Activated CD8-positive, alpha-beta T cell treated with anti-CD3 and anti-CD28 coated beads for 36 hours (primary cell): ENCODE measurements at regions not wholly inside any gene's neighbourhood (a gene's known extent, or its start where the extent isn't known, plus 50 kb on each side); places are given as distances from the start of the nearest gene placed in this dataset.
"Not testable (repeated sequence)": the region's sequence is repeated elsewhere in the genome, so short reads cannot be mapped to it uniquely, and the experiment has no call there.

Experiments
- ATAC-seq: fragments of 200-7000 bp; cut with Tn5 transposase; one replicate; pipeline ENCODE4 v1.10.0; 2021; ENCODE audit warnings: mild to moderate bottlenecking, moderate library complexity
- CTCF ChIA-PET: fragments of 350-600 bp; sonication (Branson Sonifier 250); formaldehyde crosslinking; loops from one replicate; lab custom pipeline; 2021; ENCODE audit warnings: antibody characterized with exemption; lab: Charles Lee
- POLR2A ChIA-PET: fragments of 350-600 bp; sonication (Branson Sonifier 250); formaldehyde crosslinking; loops from one replicate; lab custom pipeline; 2021; ENCODE audit warnings: antibody characterized with exemption; lab: Charles Lee
- DNase-seq: peaks from one replicate; pipeline ENCODE4 v3.0.0-alpha.2; 2020
- H3K27ac Mint-ChIP-seq: one replicate; pipeline ENCODE4 v1.8.0; 2021; ENCODE audit warnings: mild to moderate bottlenecking, mixed read lengths
- H3K27me3 Mint-ChIP-seq: one replicate; pipeline ENCODE4 v1.8.0; 2021; ENCODE audit warnings: mixed read lengths
- H3K36me3 Mint-ChIP-seq: one replicate; pipeline ENCODE4 v1.8.0; 2021; ENCODE audit warnings: low read depth, mixed read lengths
- H3K4me1 Mint-ChIP-seq: one replicate; pipeline ENCODE4 v1.8.0; 2021; ENCODE audit warnings: low read depth, mixed read lengths
- H3K4me3 Mint-ChIP-seq: one replicate; pipeline ENCODE4 v1.8.0; 2021; ENCODE audit warnings: mild to moderate bottlenecking, moderate library complexity, mixed read lengths
- H3K9me3 Mint-ChIP-seq: one replicate; pipeline ENCODE4 v1.8.0; 2021; ENCODE audit warnings: mixed read lengths
- intact Hi-C: fragments of 100-400 bp; cut with micrococcal nuclease; formaldehyde crosslinking; loops from one replicate; pipeline ENCODE4 v1.10.0; 2022
- TF ChIP-seq, protein P1 (sequence below): fragments of 200-600 bp; IDR thresholded peaks from one replicate; pipeline ENCODE4 v1.8.0; 2022; ENCODE audit warnings: antibody characterized with exemption, mild to moderate bottlenecking

DNA sequence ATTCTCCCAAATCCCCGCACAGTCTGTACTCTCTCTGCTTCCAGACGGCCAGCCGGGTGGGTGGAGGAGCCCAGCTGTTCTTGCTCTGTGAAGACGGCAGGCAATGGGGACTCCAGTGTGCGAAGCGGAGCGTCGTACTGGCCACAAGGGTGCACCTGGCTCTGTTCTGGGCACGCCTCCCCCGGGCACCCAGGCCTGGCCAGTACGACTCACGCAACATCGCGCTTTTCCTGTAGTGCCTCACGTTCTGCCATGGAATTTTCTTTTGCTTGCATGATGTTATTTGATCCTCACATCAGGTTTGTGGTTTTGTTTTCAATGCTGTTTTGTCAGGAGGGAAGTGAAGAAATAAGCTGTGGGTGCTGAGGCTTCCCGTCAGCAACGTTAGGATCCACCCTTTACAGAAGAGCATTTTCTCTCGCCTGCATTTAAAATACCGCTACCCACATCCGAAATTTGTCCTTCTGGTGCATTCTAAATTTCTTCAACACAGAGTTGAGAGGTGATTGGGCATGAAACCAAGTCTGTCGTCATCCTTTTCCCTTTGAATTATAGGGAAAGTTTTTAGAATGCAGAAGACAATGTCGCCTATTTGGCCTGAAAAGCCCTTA lies 311.7 kb downstream of the TRIM36 start:
- ChIA-PET POLR2A (no interaction called here), CTCF (no interaction called here)
- DNase-seq: no peak
- H3K4me1 Mint-ChIP-seq: no peaks in the 10 kb centered on the region
- H3K27me3 Mint-ChIP-seq: no peaks in the 10 kb centered on the region
- no peaks in the 10 kb centered on the region for H3K36me3 Mint-ChIP-seq
- TF ChIP-seq, protein P1, sequence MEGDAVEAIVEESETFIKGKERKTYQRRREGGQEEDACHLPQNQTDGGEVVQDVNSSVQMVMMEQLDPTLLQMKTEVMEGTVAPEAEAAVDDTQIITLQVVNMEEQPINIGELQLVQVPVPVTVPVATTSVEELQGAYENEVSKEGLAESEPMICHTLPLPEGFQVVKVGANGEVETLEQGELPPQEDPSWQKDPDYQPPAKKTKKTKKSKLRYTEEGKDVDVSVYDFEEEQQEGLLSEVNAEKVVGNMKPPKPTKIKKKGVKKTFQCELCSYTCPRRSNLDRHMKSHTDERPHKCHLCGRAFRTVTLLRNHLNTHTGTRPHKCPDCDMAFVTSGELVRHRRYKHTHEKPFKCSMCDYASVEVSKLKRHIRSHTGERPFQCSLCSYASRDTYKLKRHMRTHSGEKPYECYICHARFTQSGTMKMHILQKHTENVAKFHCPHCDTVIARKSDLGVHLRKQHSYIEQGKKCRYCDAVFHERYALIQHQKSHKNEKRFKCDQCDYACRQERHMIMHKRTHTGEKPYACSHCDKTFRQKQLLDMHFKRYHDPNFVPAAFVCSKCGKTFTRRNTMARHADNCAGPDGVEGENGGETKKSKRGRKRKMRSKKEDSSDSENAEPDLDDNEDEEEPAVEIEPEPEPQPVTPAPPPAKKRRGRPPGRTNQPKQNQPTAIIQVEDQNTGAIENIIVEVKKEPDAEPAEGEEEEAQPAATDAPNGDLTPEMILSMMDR: no peak
- H3K9me3 Mint-ChIP-seq: peaks cover 5% of the 10 kb centered on the region
- no peak for ATAC-seq
- H3K27ac Mint-ChIP-seq: no peak overlapping the region
- intact Hi-C loops: no loop called here
- no peak overlapping the region for H3K4me3 Mint-ChIP-seq

DNA sequence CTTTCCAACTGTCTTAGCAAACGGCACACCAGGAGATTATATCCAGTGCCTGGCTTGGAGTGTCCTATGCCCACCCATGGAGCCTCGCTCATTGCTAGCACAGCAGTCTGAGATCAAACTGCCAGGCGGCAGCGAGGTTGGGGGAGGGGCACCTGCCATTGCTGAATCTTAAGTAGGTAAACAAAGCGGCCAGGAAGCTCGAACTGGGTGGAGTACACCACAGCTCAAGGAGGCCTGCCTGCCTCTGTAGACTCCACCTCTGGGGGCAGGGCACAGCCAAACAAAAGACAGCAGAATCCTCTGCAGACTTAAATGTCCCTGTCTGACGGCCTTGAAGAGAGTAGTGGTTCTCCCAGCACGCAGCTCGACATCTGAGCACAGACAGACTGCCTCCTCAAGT lies 325.0 kb downstream of the TRIM36 start:
- DNase-seq, ATAC-seq, H3K4me1 Mint-ChIP-seq, H3K4me3 Mint-ChIP-seq, H3K27me3 Mint-ChIP-seq, H3K9me3 Mint-ChIP-seq, H3K36me3 Mint-ChIP-seq, POLR2A ChIA-PET, CTCF ChIA-PET, intact Hi-C loops, H3K27ac Mint-ChIP-seq: not testable (repeated sequence)

DNA sequence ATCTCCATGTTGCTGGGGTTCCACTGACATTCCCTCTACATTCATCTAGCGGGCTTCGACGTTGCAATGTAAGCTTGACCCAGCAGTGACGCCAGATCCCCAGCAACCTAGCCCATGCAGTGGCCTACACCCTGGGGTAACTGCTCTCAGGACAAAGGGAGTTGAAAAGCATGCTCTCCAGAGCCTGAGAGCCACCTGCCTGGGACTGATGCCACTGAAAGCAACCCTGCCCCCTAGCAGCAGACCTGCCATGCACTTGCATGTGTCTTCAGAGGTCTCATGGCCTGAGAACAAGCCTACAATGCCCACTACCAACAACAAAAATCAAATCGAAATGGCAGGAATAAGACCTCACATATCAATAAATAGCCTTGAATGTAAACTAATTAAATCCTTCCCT lies 330.3 kb downstream of the TRIM36 start:
- H3K36me3 Mint-ChIP-seq: no peaks in the 10 kb centered on the region
- ChIA-PET POLR2A (no interaction called here), CTCF (no interaction called here)
- no peaks in the 10 kb centered on the region for H3K9me3 Mint-ChIP-seq
- no peak overlapping the region for H3K27ac Mint-ChIP-seq
- no peak for ATAC-seq
- TF ChIP-seq, protein P1: no peak
- no peaks in the 10 kb centered on the region for H3K27me3 Mint-ChIP-seq
- no peak for DNase-seq
- intact Hi-C loops: no loop called here
- H3K4me1 Mint-ChIP-seq: no peaks in the 10 kb centered on the region
- H3K4me3 Mint-ChIP-seq: no peak overlapping the region

DNA sequence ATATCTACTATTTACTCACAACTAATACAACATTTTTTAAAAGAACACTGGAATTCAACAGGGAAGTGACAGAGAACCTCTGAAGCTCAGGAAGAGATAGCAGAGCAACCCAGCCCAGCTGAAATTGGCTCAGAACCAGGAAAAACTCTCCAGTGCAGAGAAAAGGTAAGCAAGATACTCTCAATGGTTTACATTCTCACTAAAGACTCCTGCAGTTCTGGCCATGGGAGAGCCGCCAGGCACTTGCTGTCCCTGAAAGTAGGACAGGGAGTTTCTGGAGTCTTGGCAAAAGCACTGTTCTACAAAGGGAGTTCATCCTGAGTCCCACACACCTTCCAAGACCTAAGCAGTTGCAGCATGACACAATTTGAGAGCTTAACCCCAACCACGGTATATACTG lies 330.8 kb downstream of the TRIM36 start:
- intact Hi-C loops: no loop called here

DNA sequence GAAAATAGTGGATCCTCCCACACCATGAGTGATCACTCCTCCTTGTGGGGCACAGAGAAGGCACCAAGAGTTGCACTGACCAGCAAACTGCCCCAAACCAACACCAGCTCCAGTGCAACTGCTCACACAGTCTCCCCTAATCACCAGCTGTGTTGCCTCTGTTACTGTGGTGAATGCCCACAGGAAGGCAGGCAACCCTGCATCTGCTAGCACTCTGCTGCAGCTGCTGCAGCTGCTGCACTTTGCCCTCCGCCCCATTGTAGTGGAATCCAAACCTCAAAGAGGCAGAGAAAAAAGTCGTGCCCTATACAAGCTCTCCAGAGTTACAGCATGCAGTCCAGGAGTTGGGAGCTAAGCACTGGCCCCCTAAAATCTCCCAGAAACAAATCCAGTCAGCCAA lies 339.6 kb downstream of the TRIM36 start:
- H3K4me3 Mint-ChIP-seq: no peak overlapping the region
- H3K36me3 Mint-ChIP-seq: no peaks in the 10 kb centered on the region
- H3K27ac Mint-ChIP-seq: no peak overlapping the region
- TF ChIP-seq, protein P1: no peak
- no peak for ATAC-seq
- ChIA-PET POLR2A (no interaction called here), CTCF (no interaction called here)
- H3K4me1 Mint-ChIP-seq: no peaks in the 10 kb centered on the region
- intact Hi-C loops: no loop called here
- no peaks in the 10 kb centered on the region for H3K27me3 Mint-ChIP-seq
- H3K9me3 Mint-ChIP-seq: peaks cover 5% of the 10 kb centered on the region
- no peak for DNase-seq

More for the DNA sequence above, 330.8 kb downstream of the TRIM36 start:
- no peak for DNase-seq
- no peak for ATAC-seq
- no peaks in the 10 kb centered on the region for H3K36me3 Mint-ChIP-seq
- ChIA-PET POLR2A (no interaction called here), CTCF (no interaction called here)
- H3K27me3 Mint-ChIP-seq: no peaks in the 10 kb centered on the region
- TF ChIP-seq, protein P1: no peak
- H3K9me3 Mint-ChIP-seq: no peaks in the 10 kb centered on the region
- H3K27ac Mint-ChIP-seq: no peak overlapping the region
- H3K4me3 Mint-ChIP-seq: no peak overlapping the region
- H3K4me1 Mint-ChIP-seq: no peaks in the 10 kb centered on the region

DNA sequence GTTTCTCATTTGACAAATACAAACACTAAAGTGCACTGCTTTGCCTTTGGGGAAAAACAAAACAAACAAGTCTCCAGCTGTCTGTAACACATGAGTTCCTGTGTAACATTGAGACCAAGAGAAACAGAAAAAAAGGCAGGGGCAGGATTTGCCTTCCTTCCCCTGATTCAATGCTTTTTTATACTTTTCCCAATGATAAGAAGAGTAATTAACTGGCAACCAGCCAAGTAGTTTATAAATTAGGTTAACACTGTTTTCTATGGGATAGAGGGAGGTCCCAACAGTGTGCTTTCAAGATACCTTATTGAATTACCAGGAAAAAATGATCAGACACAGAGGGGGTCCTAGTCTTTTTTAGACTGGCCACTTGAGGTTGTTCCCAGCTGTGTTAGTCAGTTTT lies 346.8 kb downstream of the TRIM36 start:
- CTCF ChIA-PET: no interaction called here
- H3K27me3 Mint-ChIP-seq: no peaks in the 10 kb centered on the region
- ATAC-seq (no peak), DNase-seq (no peak)
- peaks cover 6% of the 10 kb centered on the region for H3K9me3 Mint-ChIP-seq
- intact Hi-C loops: no loop called here
- H3K4me3 Mint-ChIP-seq: no peak overlapping the region
- POLR2A ChIA-PET: no interaction called here
- H3K36me3 Mint-ChIP-seq: no peaks in the 10 kb centered on the region
- H3K27ac Mint-ChIP-seq: no peak overlapping the region
- H3K4me1 Mint-ChIP-seq: no peaks in the 10 kb centered on the region
- TF ChIP-seq, protein P1: no peak
